ENCODE measurements at regions not wholly inside any gene's neighbourhood (a gene's known extent, or its start where the extent isn't known, plus 50 kb on each side); places are given as distances from the start of the nearest gene placed in this dataset.

- DNase-seq (ENCODE audit: low spot score): no peak
- no peaks in the 10 kb centered on the region for H3K9me3 ChIP-seq (ENCODE audit: severe bottlenecking)
- no peak for TF ChIP-seq CTCF (IDR thresholded peaks at IDR 0.05; ENCODE audit: poor library complexity, severe bottlenecking)
- ATAC-seq (ENCODE audit: low read depth): no peak
- H3K36me3 ChIP-seq (ENCODE audit: low read depth): peaks cover 22% of the 10 kb centered on the region
- H3K4me3 ChIP-seq (ENCODE audit: severe bottlenecking): no peak overlapping the region
- H3K4me1 ChIP-seq (ENCODE audit: insufficient read depth, poor library complexity, severe bottlenecking): peaks cover 2% of the 10 kb centered on the region
- H3K27me3 ChIP-seq (ENCODE audit: insufficient read depth, poor library complexity, severe bottlenecking): no peaks in the 10 kb centered on the region
- no peak overlapping the region for H3K27ac ChIP-seq (ENCODE audit: poor library complexity, severe bottlenecking)
Observed at GRCh38 chr17:77435272-77436057, 294.7 kb downstream of the SEC14L1 start.

GRCh38 chr17:77436058-77436442, 295.3 kb downstream of the SEC14L1 start:
- no peaks in the 10 kb centered on the region for H3K4me1 ChIP-seq (ENCODE audit: insufficient read depth, poor library complexity, severe bottlenecking)
- no peaks in the 10 kb centered on the region for H3K9me3 ChIP-seq (ENCODE audit: severe bottlenecking)
- peaks cover 20% of the 10 kb centered on the region for H3K36me3 ChIP-seq (ENCODE audit: low read depth)
- DNase-seq (ENCODE audit: low spot score) (no peak), ATAC-seq (ENCODE audit: low read depth) (no peak)
- no peaks in the 10 kb centered on the region for H3K27me3 ChIP-seq (ENCODE audit: insufficient read depth, poor library complexity, severe bottlenecking)
- TF ChIP-seq CTCF (IDR thresholded peaks at IDR 0.05; ENCODE audit: poor library complexity, severe bottlenecking): no peak
- no peak overlapping the region for H3K27ac ChIP-seq (ENCODE audit: poor library complexity, severe bottlenecking)
- H3K4me3 ChIP-seq (ENCODE audit: severe bottlenecking): no peak overlapping the region

- H3K27ac ChIP-seq (ENCODE audit: poor library complexity, severe bottlenecking): no peak overlapping the region
- no peaks in the 10 kb centered on the region for H3K4me1 ChIP-seq (ENCODE audit: insufficient read depth, poor library complexity, severe bottlenecking)
- DNase-seq (ENCODE audit: low spot score): no peak
Observed at GRCh38 chr17:77436481-77436880, 295.7 kb downstream of the SEC14L1 start.

GRCh38 chr17:77437017-77437416, 296.2 kb downstream of the SEC14L1 start:
- no peaks in the 10 kb centered on the region for H3K27me3 ChIP-seq (ENCODE audit: insufficient read depth, poor library complexity, severe bottlenecking)
- no peak overlapping the region for H3K27ac ChIP-seq (ENCODE audit: poor library complexity, severe bottlenecking)
- no peak overlapping the region for H3K4me3 ChIP-seq (ENCODE audit: severe bottlenecking)
- H3K4me1 ChIP-seq (ENCODE audit: insufficient read depth, poor library complexity, severe bottlenecking): no peaks in the 10 kb centered on the region
- TF ChIP-seq CTCF (IDR thresholded peaks at IDR 0.05; ENCODE audit: poor library complexity, severe bottlenecking): no peak
- peaks cover 20% of the 10 kb centered on the region for H3K36me3 ChIP-seq (ENCODE audit: low read depth)
- DNase-seq (ENCODE audit: low spot score) (no peak), ATAC-seq (ENCODE audit: low read depth) (no peak)
- no peaks in the 10 kb centered on the region for H3K9me3 ChIP-seq (ENCODE audit: severe bottlenecking)

More at GRCh38 chr17:77436481-77436880, 295.7 kb downstream of the SEC14L1 start:
- Histone ChIP-seq H3K27me3 (ENCODE audit: insufficient read depth, poor library complexity, severe bottlenecking) (no peaks in the 10 kb centered on the region), H3K4me3 (ENCODE audit: severe bottlenecking) (no peak overlapping the region), H3K36me3 (ENCODE audit: low read depth) (peaks cover 20% of the 10 kb centered on the region), H3K9me3 (ENCODE audit: severe bottlenecking) (no peaks in the 10 kb centered on the region)
- no peak for TF ChIP-seq CTCF (IDR thresholded peaks at IDR 0.05; ENCODE audit: poor library complexity, severe bottlenecking)
- no peak for ATAC-seq (ENCODE audit: low read depth)

GRCh38 chr17:77437747-77438146, 297.0 kb downstream of the SEC14L1 start:
- ATAC-seq (ENCODE audit: low read depth) (no peak), DNase-seq (ENCODE audit: low spot score) (no peak)
- H3K27me3 ChIP-seq (ENCODE audit: insufficient read depth, poor library complexity, severe bottlenecking): no peaks in the 10 kb centered on the region
- no peaks in the 10 kb centered on the region for H3K4me1 ChIP-seq (ENCODE audit: insufficient read depth, poor library complexity, severe bottlenecking)
- TF ChIP-seq CTCF (IDR thresholded peaks at IDR 0.05; ENCODE audit: poor library complexity, severe bottlenecking): no peak
- H3K36me3 ChIP-seq (ENCODE audit: low read depth): peaks cover 20% of the 10 kb centered on the region
- H3K27ac ChIP-seq (ENCODE audit: poor library complexity, severe bottlenecking): no peak overlapping the region
- no peak overlapping the region for H3K4me3 ChIP-seq (ENCODE audit: severe bottlenecking)
- H3K9me3 ChIP-seq (ENCODE audit: severe bottlenecking): no peaks in the 10 kb centered on the region

Data from RWPE2 (cell line).